Mesothelial cell of epicardium (in vitro differentiated cells): ENCODE measurements at regions not wholly inside any gene's neighbourhood (a gene's known extent, or its start where the extent isn't known, plus 50 kb on each side); places are given as distances from the start of the nearest gene placed in this dataset.

ENCODE experiments used
- DNase-seq, 2 experiments: peaks; one replicate each; pipeline ENCODE4 v3.0.0; 2021; ENCODE audit warnings: low spot score in 2 of 2; ENCODE audit not compliant: unreplicated experiment in 2 of 2
- H3K27ac Mint-ChIP-seq: 2 replicates; pipeline ENCODE4 v1.8.0; 2021; ENCODE audit warnings: mixed read lengths
- H3K27me3 Mint-ChIP-seq: 2 replicates; pipeline ENCODE4 v1.8.0; 2021; ENCODE audit warnings: low read depth, mixed read lengths
- H3K36me3 Mint-ChIP-seq: 2 replicates; pipeline ENCODE4 v1.8.0; 2021; ENCODE audit warnings: mixed read lengths
- H3K4me1 Mint-ChIP-seq: 2 replicates; pipeline ENCODE4 v1.8.0; 2021; ENCODE audit warnings: mixed read lengths
- H3K4me3 Mint-ChIP-seq: 2 replicates; pipeline ENCODE4 v1.8.0; 2021; ENCODE audit warnings: mild to moderate bottlenecking, moderate library complexity, mixed read lengths
- H3K9me3 Mint-ChIP-seq: 2 replicates; pipeline ENCODE4 v1.8.0; 2021; ENCODE audit warnings: mixed read lengths
- TF ChIP-seq, protein P1 (sequence below): fragments of 200-600 bp; sonication (generic); IDR thresholded peaks from one replicate; pipeline ENCODE4 v1.5.0; 2021; ENCODE audit warnings: antibody characterized with exemption; ENCODE audit not compliant: unreplicated experiment

DNA sequence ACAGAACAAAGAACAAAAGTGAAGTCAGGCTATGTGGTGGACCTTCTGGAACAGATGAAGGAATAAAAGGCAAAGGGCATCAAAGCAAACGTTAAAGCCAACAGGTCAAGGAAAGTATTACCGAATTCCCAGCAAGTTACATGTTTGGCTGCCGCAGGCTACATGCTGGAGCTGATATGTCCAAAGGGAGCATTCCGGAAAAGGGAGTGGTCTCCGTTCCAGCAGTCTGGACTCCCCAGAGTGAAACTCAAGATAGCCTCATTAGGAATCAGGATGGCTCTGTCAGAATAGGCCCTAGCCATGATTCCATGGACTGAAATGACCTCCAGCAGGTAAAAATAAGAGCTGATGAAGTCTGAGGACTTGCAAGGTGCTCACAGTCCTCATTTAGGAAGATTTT lies 379.8 kb upstream of the PRICKLE1 start:
- DNase-seq, result no peak
- TF ChIP-seq, protein P1, sequence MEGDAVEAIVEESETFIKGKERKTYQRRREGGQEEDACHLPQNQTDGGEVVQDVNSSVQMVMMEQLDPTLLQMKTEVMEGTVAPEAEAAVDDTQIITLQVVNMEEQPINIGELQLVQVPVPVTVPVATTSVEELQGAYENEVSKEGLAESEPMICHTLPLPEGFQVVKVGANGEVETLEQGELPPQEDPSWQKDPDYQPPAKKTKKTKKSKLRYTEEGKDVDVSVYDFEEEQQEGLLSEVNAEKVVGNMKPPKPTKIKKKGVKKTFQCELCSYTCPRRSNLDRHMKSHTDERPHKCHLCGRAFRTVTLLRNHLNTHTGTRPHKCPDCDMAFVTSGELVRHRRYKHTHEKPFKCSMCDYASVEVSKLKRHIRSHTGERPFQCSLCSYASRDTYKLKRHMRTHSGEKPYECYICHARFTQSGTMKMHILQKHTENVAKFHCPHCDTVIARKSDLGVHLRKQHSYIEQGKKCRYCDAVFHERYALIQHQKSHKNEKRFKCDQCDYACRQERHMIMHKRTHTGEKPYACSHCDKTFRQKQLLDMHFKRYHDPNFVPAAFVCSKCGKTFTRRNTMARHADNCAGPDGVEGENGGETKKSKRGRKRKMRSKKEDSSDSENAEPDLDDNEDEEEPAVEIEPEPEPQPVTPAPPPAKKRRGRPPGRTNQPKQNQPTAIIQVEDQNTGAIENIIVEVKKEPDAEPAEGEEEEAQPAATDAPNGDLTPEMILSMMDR, result no peak
- Mint-ChIP-seq H3K36me3 (peaks cover 3% of the 10 kb centered on the region), H3K27ac (peak overlapping the region; percentile 74), H3K4me1 (peaks cover 20% of the 10 kb centered on the region), H3K9me3 (peaks cover 18% of the 10 kb centered on the region), H3K4me3 (no peak overlapping the region), H3K27me3 (no peaks in the 10 kb centered on the region)

DNA sequence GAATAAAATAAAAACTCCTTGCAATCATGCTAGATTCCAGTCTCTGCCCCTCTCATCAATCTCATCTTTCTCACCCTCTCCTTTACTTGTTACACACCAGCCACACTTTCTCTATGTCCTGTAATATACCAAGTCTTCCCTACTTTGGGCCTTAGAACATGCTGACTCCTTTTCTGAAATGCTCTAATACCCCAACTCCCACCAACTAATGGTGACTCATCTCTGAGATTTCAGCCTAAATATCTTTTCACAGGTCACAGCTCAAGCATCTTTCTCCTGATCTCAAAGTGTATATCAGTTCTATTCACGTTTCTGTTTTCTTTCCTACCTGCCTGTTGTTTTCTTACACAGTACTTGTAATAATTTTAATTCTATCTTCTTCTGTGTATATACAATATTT lies 378.9 kb upstream of the PRICKLE1 start:
- peaks cover 19% of the 10 kb centered on the region for H3K4me1 Mint-ChIP-seq
- peak overlapping the region; percentile 20 for H3K27ac Mint-ChIP-seq
- H3K27me3 Mint-ChIP-seq, result no peaks in the 10 kb centered on the region
- TF ChIP-seq, protein P1, result no peak
- H3K36me3 Mint-ChIP-seq, result peaks cover 3% of the 10 kb centered on the region
- no peak for DNase-seq
- H3K4me3 Mint-ChIP-seq, result no peak overlapping the region
- peaks cover 18% of the 10 kb centered on the region for H3K9me3 Mint-ChIP-seq

DNA sequence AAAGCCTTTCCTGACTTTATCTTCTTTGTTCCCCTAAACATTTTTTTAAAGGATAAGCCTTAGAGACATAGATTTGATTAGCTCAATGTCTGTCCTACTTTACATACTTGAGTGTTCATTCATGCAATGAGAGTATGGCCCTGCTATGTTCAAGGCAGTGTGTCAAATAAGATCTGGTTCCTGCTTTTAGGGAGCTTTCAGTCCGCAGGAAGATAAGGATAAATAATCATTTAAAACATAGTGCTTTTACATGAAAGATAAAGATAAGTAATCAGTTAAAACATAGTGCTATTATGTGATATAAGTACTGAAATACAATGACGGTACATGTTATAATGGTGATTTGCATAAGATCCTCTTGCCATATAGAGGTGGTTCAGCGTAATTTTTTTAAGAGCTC lies 378.3 kb upstream of the PRICKLE1 start:
- Mint-ChIP-seq H3K9me3 (peaks cover 16% of the 10 kb centered on the region), H3K4me1 (peaks cover 22% of the 10 kb centered on the region), H3K27me3 (no peaks in the 10 kb centered on the region), H3K4me3 (no peak overlapping the region), H3K27ac (no peak overlapping the region), H3K36me3 (peaks cover 3% of the 10 kb centered on the region)
- DNase-seq, result no peak
- TF ChIP-seq, protein P1, result no peak

DNA sequence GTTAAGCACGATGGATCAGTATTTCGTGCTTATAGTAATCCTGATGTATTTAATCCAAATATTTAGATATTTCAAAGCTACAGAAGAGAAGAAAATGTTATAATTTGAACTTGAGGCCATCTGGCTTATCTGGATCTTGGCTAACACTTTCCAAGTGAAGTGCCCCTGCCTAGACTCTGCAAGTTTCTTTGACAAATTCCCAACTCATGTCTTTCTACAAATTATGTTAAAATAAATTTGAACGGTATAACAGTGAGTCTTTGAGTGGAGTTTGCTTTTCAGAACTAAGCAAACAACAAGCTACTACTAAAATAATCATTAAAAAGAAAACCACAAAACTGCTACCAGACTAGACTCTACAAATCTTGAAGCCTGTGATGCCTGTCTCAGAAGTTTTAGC lies 374.4 kb upstream of the PRICKLE1 start:
- no peak for DNase-seq
- H3K36me3 Mint-ChIP-seq, result no peaks in the 10 kb centered on the region
- H3K4me3 Mint-ChIP-seq, result no peak overlapping the region
- H3K27me3 Mint-ChIP-seq, result no peaks in the 10 kb centered on the region
- peaks cover 43% of the 10 kb centered on the region for H3K4me1 Mint-ChIP-seq
- no peak overlapping the region for H3K27ac Mint-ChIP-seq
- TF ChIP-seq, protein P1, result no peak
- H3K9me3 Mint-ChIP-seq, result no peaks in the 10 kb centered on the region

DNA sequence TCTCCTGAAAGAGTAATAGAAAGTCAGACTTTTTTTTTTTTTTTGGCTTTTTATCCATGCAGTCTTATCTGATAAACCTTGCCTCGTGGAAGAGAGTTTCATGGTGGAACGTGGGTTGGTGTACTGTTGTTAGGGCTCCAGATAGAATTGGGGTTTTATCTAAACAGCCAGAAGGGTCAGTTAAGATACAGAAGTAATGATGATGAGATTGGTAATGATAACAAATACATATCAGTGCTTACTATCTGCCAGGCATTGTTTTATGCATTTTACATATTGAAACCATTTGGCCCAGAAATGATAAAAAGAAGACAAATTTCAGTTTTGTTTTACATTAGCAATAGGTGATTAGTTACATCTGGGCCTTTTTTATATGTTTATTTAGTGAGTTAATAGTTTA lies 372.8 kb upstream of the PRICKLE1 start:
- DNase-seq, result no peak
- Mint-ChIP-seq H3K27ac (peak overlapping the region; percentile 21), H3K27me3 (no peaks in the 10 kb centered on the region), H3K4me1 (peaks cover 51% of the 10 kb centered on the region), H3K4me3 (no peak overlapping the region), H3K9me3 (no peaks in the 10 kb centered on the region), H3K36me3 (no peaks in the 10 kb centered on the region)
- TF ChIP-seq, protein P1, result no peak

DNA sequence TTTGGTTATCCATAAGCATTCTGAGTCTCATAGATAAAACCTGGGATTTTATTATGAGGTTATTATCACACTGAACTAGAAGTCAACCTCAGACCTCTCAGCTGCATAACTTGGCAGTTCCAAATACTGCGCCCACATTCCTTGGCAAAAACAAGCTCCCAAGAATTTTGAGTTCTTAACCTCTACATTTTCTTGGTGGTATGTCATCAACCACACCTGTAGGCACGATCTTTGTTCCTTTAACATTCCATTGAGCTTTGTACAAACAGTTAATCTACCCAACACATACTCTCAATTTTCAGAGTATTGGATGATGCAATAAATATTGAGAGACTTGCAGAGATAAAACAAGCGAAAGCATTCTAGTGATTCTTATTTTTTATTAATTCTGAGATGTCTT lies 371.8 kb upstream of the PRICKLE1 start:
- Mint-ChIP-seq H3K27me3 (no peaks in the 10 kb centered on the region), H3K27ac (peak overlapping the region; percentile 79), H3K4me1 (peaks cover 56% of the 10 kb centered on the region), H3K9me3 (no peaks in the 10 kb centered on the region), H3K36me3 (no peaks in the 10 kb centered on the region), H3K4me3 (no peak overlapping the region)
- no peak for DNase-seq
- TF ChIP-seq, protein P1, result no peak
